ENCODE measurements at regions not wholly inside any gene's neighbourhood (a gene's known extent, or its start where the extent isn't known, plus 50 kb on each side); places are given as distances from the start of the nearest gene placed in this dataset.

- TF ChIP-seq REST (IDR thresholded peaks at IDR 0.05; ENCODE audit: insufficient read depth in 1 of 2, low read depth in 2 of 2, low read length in 1 of 2) = no peak
- no peak for TF ChIP-seq SIN3A (IDR thresholded peaks at IDR 0.05; ENCODE audit: borderline replicate concordance, insufficient read depth, low read depth, low read length)
- no peak for TF ChIP-seq POLR2AphosphoS5 (IDR thresholded peaks at IDR 0.05; ENCODE audit: low read depth, low read length)
- no peak for TF ChIP-seq CTCF (IDR thresholded peaks at IDR 0.05)
Observed at GRCh38 chr4:67133162-67133561, 412.1 kb downstream of the CENPC start.

Data from Panc1 (cell line).